SJCRH30 (cell line): ENCODE measurements at regions not wholly inside any gene's neighbourhood (a gene's known extent, or its start where the extent isn't known, plus 50 kb on each side); places are given as distances from the start of the nearest gene placed in this dataset.
A peak's percentile ranks its signal among the peaks of the same experiment; 100 is the strongest.

Source experiments
- DNase-seq, 2 experiments: peaks; one replicate each; pipeline ENCODE4 v3.0.0-alpha.2; 2015 to 2020
- H3K27ac ChIP-seq: fragments of 250-450 bp; sonication (Bioruptor Pico); 2 replicates; pipeline ENCODE4 v1.5.1; 2020; ENCODE audit warnings: mild to moderate bottlenecking, moderate library complexity
- H3K27me3 ChIP-seq: fragments of 250-450 bp; sonication (Bioruptor Pico); 2 replicates; pipeline ENCODE4 v1.5.1; 2020; ENCODE audit warnings: mild to moderate bottlenecking, moderate library complexity
- H3K36me3 ChIP-seq: fragments of 250-450 bp; sonication (Bioruptor Pico); 2 replicates; pipeline ENCODE4 v1.5.1; 2020; ENCODE audit warnings: mild to moderate bottlenecking, moderate library complexity
- H3K4me1 ChIP-seq: fragments of 250-450 bp; sonication (Bioruptor Pico); 2 replicates; pipeline ENCODE4 v1.5.1; 2020; ENCODE audit warnings: mild to moderate bottlenecking, moderate library complexity
- H3K4me3 ChIP-seq: fragments of 250-450 bp; sonication (Bioruptor Pico); 2 replicates; pipeline ENCODE4 v1.5.1; 2020; ENCODE audit warnings: mild to moderate bottlenecking, moderate library complexity
- H3K9me3 ChIP-seq: fragments of 250-450 bp; sonication (Bioruptor Pico); replicated peaks from 2 replicates; pipeline ENCODE4 v1.5.1; 2020; ENCODE audit warnings: mild to moderate bottlenecking, moderate library complexity

GRCh38 chr3:106365061-106365691, 496.4 kb upstream of the CBLB start:
- Histone ChIP-seq H3K27me3 (no peaks in the 10 kb centered on the region), H3K27ac (no peak overlapping the region), H3K36me3 (no peaks in the 10 kb centered on the region), H3K4me3 (no peak overlapping the region), H3K9me3 (0 out of 2 replicates have a peak, but pooled peaks cover 5% of the 10 kb centered on the region), H3K4me1 (no peaks in the 10 kb centered on the region)
- DNase-seq = no peak

- Histone ChIP-seq H3K4me3 (no peak overlapping the region), H3K36me3 (no peaks in the 10 kb centered on the region), H3K4me1 (no peaks in the 10 kb centered on the region), H3K9me3 (0 out of 2 replicates have a peak, but pooled peaks cover 5% of the 10 kb centered on the region), H3K27ac (no peak overlapping the region), H3K27me3 (no peaks in the 10 kb centered on the region)
- no peak for DNase-seq
These were observed 497.5 kb upstream of the CBLB start for GRCh38 chr3:106366352-106366751.

- H3K36me3 ChIP-seq = no peaks in the 10 kb centered on the region
- no peaks in the 10 kb centered on the region for H3K27me3 ChIP-seq
- no peak overlapping the region for H3K4me3 ChIP-seq
- H3K27ac ChIP-seq = no peak overlapping the region
- no peak for DNase-seq
- H3K4me1 ChIP-seq = no peaks in the 10 kb centered on the region
- 0 out of 2 replicates have a peak, but pooled peaks cover 5% of the 10 kb centered on the region for H3K9me3 ChIP-seq
These were observed 498.7 kb upstream of the CBLB start for GRCh38 chr3:106367496-106367895.

- no peaks in the 10 kb centered on the region for H3K4me1 ChIP-seq
- no peak overlapping the region for H3K4me3 ChIP-seq
- H3K27ac ChIP-seq = no peak overlapping the region
- DNase-seq = no peak
- no peaks in the 10 kb centered on the region for H3K36me3 ChIP-seq
- H3K9me3 ChIP-seq = 0 out of 2 replicates have a peak, but pooled peaks cover 5% of the 10 kb centered on the region
- H3K27me3 ChIP-seq = no peaks in the 10 kb centered on the region
These were observed 502.6 kb upstream of the CBLB start for GRCh38 chr3:106371221-106371970.

GRCh38 chr3:106371971-106372805, 503.4 kb upstream of the CBLB start:
- H3K4me1 ChIP-seq = no peaks in the 10 kb centered on the region
- no peaks in the 10 kb centered on the region for H3K27me3 ChIP-seq
- DNase-seq = no peak
- H3K9me3 ChIP-seq = 0 out of 2 replicates have a peak, but pooled peaks cover 5% of the 10 kb centered on the region
- H3K36me3 ChIP-seq = no peaks in the 10 kb centered on the region
- H3K4me3 ChIP-seq = no peak overlapping the region
- no peak overlapping the region for H3K27ac ChIP-seq

GRCh38 chr3:106372806-106373190, 504.0 kb upstream of the CBLB start:
- H3K27ac ChIP-seq = no peak overlapping the region
- no peak for DNase-seq
- H3K4me1 ChIP-seq = no peaks in the 10 kb centered on the region
- 0 out of 2 replicates have a peak, but pooled peaks cover 2% of the 10 kb centered on the region for H3K9me3 ChIP-seq
- H3K36me3 ChIP-seq = no peaks in the 10 kb centered on the region
- no peaks in the 10 kb centered on the region for H3K27me3 ChIP-seq
- H3K4me3 ChIP-seq = no peak overlapping the region

- DNase-seq = peak; percentile 5 to 7
- no peaks in the 10 kb centered on the region for H3K4me1 ChIP-seq
- H3K36me3 ChIP-seq = no peaks in the 10 kb centered on the region
- H3K27ac ChIP-seq = no peak overlapping the region
- no peak overlapping the region for H3K4me3 ChIP-seq
- H3K9me3 ChIP-seq = no peaks in the 10 kb centered on the region
- no peaks in the 10 kb centered on the region for H3K27me3 ChIP-seq
These were observed 507.3 kb upstream of the CBLB start for GRCh38 chr3:106376016-106376570.

GRCh38 chr3:106379251-106379750, 510.5 kb upstream of the CBLB start:
- no peaks in the 10 kb centered on the region for H3K4me1 ChIP-seq
- H3K36me3 ChIP-seq = no peaks in the 10 kb centered on the region
- no peaks in the 10 kb centered on the region for H3K9me3 ChIP-seq
- H3K27ac ChIP-seq = no peak overlapping the region
- no peaks in the 10 kb centered on the region for H3K27me3 ChIP-seq
- no peak overlapping the region for H3K4me3 ChIP-seq
- DNase-seq = no peak

- DNase-seq = no peak
- Histone ChIP-seq H3K27me3 (no peaks in the 10 kb centered on the region), H3K27ac (no peak overlapping the region), H3K36me3 (no peaks in the 10 kb centered on the region), H3K9me3 (no peaks in the 10 kb centered on the region), H3K4me1 (no peaks in the 10 kb centered on the region), H3K4me3 (no peak overlapping the region)
These were observed 511.4 kb upstream of the CBLB start for GRCh38 chr3:106380232-106380631.

GRCh38 chr3:106381286-106381938, 512.6 kb upstream of the CBLB start:
- no peaks in the 10 kb centered on the region for H3K9me3 ChIP-seq
- no peaks in the 10 kb centered on the region for H3K36me3 ChIP-seq
- no peaks in the 10 kb centered on the region for H3K27me3 ChIP-seq
- H3K4me1 ChIP-seq = no peaks in the 10 kb centered on the region
- DNase-seq = no peak
- H3K4me3 ChIP-seq = no peak overlapping the region
- no peak overlapping the region for H3K27ac ChIP-seq

GRCh38 chr3:106381939-106382335, 513.1 kb upstream of the CBLB start:
- Histone ChIP-seq H3K4me3 (no peak overlapping the region), H3K27ac (no peak overlapping the region), H3K36me3 (no peaks in the 10 kb centered on the region), H3K27me3 (no peaks in the 10 kb centered on the region), H3K4me1 (no peaks in the 10 kb centered on the region), H3K9me3 (no peaks in the 10 kb centered on the region)
- DNase-seq = no peak

GRCh38 chr3:106386050-106386449, 517.2 kb upstream of the CBLB start:
- no peaks in the 10 kb centered on the region for H3K36me3 ChIP-seq
- no peaks in the 10 kb centered on the region for H3K9me3 ChIP-seq
- no peak for DNase-seq
- H3K27me3 ChIP-seq = no peaks in the 10 kb centered on the region
- no peak overlapping the region for H3K27ac ChIP-seq
- H3K4me3 ChIP-seq = no peak overlapping the region
- H3K4me1 ChIP-seq = no peaks in the 10 kb centered on the region

- H3K27me3 ChIP-seq = no peaks in the 10 kb centered on the region
- DNase-seq = no peak
- no peak overlapping the region for H3K27ac ChIP-seq
- no peaks in the 10 kb centered on the region for H3K36me3 ChIP-seq
- H3K9me3 ChIP-seq = no peaks in the 10 kb centered on the region
- no peaks in the 10 kb centered on the region for H3K4me1 ChIP-seq
- H3K4me3 ChIP-seq = no peak overlapping the region
These were observed 524.1 kb upstream of the CBLB start for GRCh38 chr3:106392915-106393314.

GRCh38 chr3:106397006-106397405, 528.2 kb upstream of the CBLB start:
- H3K27me3 ChIP-seq = no peaks in the 10 kb centered on the region
- no peaks in the 10 kb centered on the region for H3K9me3 ChIP-seq
- peaks cover 11% of the 10 kb centered on the region for H3K4me1 ChIP-seq
- H3K4me3 ChIP-seq = no peak overlapping the region
- H3K36me3 ChIP-seq = no peaks in the 10 kb centered on the region
- no peak overlapping the region for H3K27ac ChIP-seq
- no peak for DNase-seq
